Upper lobe of left lung (tissue), 4 donors: ENCODE measurements at regions not wholly inside any gene's neighbourhood (a gene's known extent, or its start where the extent isn't known, plus 50 kb on each side); places are given as distances from the start of the nearest gene placed in this dataset.

Experiments
- EP300 ChIP-seq, 4 donors: sonication (generic); formaldehyde crosslinking; IDR thresholded peaks; one replicate each; pipeline ENCODE4 v1.5.1; 2017; ENCODE audit warnings: antibody characterized with exemption in 4 of 4, control low read depth in 2 of 4
- POLR2A ChIP-seq, 4 donors: fragments of 450-650 bp; IDR thresholded peaks; one replicate each; pipeline ENCODE4 v1.5.1; 2016 to 2017; ENCODE audit warnings: antibody characterized with exemption in 4 of 4, mild to moderate bottlenecking in 2 of 4
- TF ChIP-seq, protein P1 (sequence below), 6 experiments: fragments of 450-650 bp in 4 of 6; fragments of 200-600 bp in 2 of 6; sonication (generic) in 2 of 6; IDR thresholded peaks; one replicate each; pipeline ENCODE4 v1.5.1; 2016 to 2019; ENCODE audit warnings: antibody characterized with exemption in 6 of 6

DNA sequence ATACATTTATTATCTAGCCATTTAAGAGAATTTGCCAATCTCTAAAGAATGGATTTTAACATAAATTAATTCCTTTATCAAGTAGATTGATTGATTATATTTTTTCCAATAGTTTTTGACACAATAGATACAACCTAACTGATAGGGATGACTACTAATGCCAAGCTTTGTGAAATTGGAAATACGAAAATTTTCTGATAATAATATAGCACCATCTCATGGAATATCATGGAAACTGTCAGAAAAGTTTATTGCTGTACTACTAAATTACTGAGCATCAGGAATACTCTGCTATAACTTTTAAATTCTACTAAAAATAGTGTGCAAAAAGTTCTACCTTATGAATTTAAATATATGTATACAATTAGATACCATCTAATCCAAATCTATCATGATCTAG is 101.8 kb upstream of the MAP2 start:
- TF ChIP-seq, protein P1, sequence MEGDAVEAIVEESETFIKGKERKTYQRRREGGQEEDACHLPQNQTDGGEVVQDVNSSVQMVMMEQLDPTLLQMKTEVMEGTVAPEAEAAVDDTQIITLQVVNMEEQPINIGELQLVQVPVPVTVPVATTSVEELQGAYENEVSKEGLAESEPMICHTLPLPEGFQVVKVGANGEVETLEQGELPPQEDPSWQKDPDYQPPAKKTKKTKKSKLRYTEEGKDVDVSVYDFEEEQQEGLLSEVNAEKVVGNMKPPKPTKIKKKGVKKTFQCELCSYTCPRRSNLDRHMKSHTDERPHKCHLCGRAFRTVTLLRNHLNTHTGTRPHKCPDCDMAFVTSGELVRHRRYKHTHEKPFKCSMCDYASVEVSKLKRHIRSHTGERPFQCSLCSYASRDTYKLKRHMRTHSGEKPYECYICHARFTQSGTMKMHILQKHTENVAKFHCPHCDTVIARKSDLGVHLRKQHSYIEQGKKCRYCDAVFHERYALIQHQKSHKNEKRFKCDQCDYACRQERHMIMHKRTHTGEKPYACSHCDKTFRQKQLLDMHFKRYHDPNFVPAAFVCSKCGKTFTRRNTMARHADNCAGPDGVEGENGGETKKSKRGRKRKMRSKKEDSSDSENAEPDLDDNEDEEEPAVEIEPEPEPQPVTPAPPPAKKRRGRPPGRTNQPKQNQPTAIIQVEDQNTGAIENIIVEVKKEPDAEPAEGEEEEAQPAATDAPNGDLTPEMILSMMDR (IDR thresholded peaks at IDR 0.05): no peak
- TF ChIP-seq POLR2A (IDR thresholded peaks at IDR 0.05): no peak
- TF ChIP-seq EP300 (IDR thresholded peaks at IDR 0.05): no peak
